IMR-90 (cell line): ENCODE measurements at regions not wholly inside any gene's neighbourhood (a gene's known extent, or its start where the extent isn't known, plus 50 kb on each side); places are given as distances from the start of the nearest gene placed in this dataset.
"Not testable (repeated sequence)": the region's sequence is repeated elsewhere in the genome, so short reads cannot be mapped to it uniquely, and the experiment has no call there.

Source experiments
- ATAC-seq: fragments of 200-7000 bp; cut with Tn5 transposase; 2 replicates; pipeline ENCODE4 v1.9.1; 2020; ENCODE audit warnings: low read depth, mild to moderate bottlenecking, moderate library complexity
- BruUV-seq: library from RNA; stranded (reverse); fragments of 400-500 nt; replicated peaks from 2 replicates; lab custom pipeline; 2021; lab: Mats Ljungman, UMichigan
- CTCF ChIA-PET: fragments of 300-600 bp; formaldehyde crosslinking; extraction: SDS; loops from one replicate; lab custom pipeline; 2021; ENCODE audit warnings: antibody characterized with exemption; lab: Yijun Ruan, JAX
- POLR2A ChIA-PET: fragments of 300-600 bp; sonication (Branson Sonifier 250); formaldehyde crosslinking; loops from one replicate; lab custom pipeline; 2022; ENCODE audit warnings: antibody characterized with exemption; ENCODE audit not compliant: unreplicated experiment; lab: Charles Lee
- DNase-seq: peaks from one replicate; pipeline ENCODE4 v3.0.0; 2013
- H2AFZ ChIP-seq: replicated peaks from 2 replicates; pipeline ENCODE3; 2013; ENCODE audit warnings: low read length, mild to moderate bottlenecking; ENCODE audit not compliant: poor library complexity
- H2AK5ac ChIP-seq: 2 replicates; pipeline ENCODE4 v1.6.1; 2013; ENCODE audit warnings: low read depth, low read length, inconsistent platforms
- H2AK9ac ChIP-seq: replicated peaks from 2 replicates; pipeline ENCODE3; 2013; ENCODE audit warnings: mild to moderate bottlenecking, low read depth, low read length, moderate library complexity; ENCODE audit not compliant: poor library complexity
- H2BK120ac ChIP-seq: 2 replicates; pipeline ENCODE4 v1.6.1; 2013; ENCODE audit warnings: low read depth, low read length, inconsistent platforms
- H2BK15ac ChIP-seq: 3 replicates; pipeline ENCODE4 v1.6.1; 2013; ENCODE audit warnings: low read depth, low read length, inconsistent platforms
- H2BK20ac ChIP-seq: 2 replicates; pipeline ENCODE4 v1.6.1; 2013; ENCODE audit warnings: low read depth, mild to moderate bottlenecking, inconsistent platforms, low read length, moderate library complexity
- H2BK5ac ChIP-seq: 2 replicates; pipeline ENCODE4 v1.6.1; 2013; ENCODE audit warnings: mild to moderate bottlenecking, low read depth, low read length, inconsistent platforms; ENCODE audit not compliant: poor library complexity, severe bottlenecking
- H3K14ac ChIP-seq: replicated peaks from 2 replicates; pipeline ENCODE4 v1.6.1; 2013; ENCODE audit warnings: low read depth, low read length, inconsistent platforms
- H3K18ac ChIP-seq: 2 replicates; pipeline ENCODE4 v1.6.1; 2013; ENCODE audit warnings: low read depth, low read length, control low read depth
- H3K23ac ChIP-seq: 2 replicates; pipeline ENCODE4 v1.6.1; 2013; ENCODE audit warnings: low read depth, low read length, inconsistent platforms
- H3K27ac ChIP-seq: 2 replicates; pipeline ENCODE4 v1.5.1; 2013; ENCODE audit warnings: mild to moderate bottlenecking, control low read depth, low read length; ENCODE audit not compliant: insufficient read depth
- H3K27me3 ChIP-seq: 2 replicates; pipeline ENCODE4 v1.6.1; 2013; ENCODE audit warnings: low read length; ENCODE audit not compliant: control insufficient read depth, insufficient read depth
- H3K36me3 ChIP-seq: 2 replicates; pipeline ENCODE4 v1.6.1; 2013; ENCODE audit warnings: low read length, mixed read lengths; ENCODE audit not compliant: control insufficient read depth, insufficient read depth
- H3K4ac ChIP-seq: 2 replicates; pipeline ENCODE4 v1.6.1; 2013; ENCODE audit warnings: low read depth, low read length, inconsistent platforms
- H3K4me1 ChIP-seq: 2 replicates; pipeline ENCODE4 v1.6.1; 2013; ENCODE audit warnings: low read length, mixed read lengths; ENCODE audit not compliant: control insufficient read depth, insufficient read depth
- H3K4me2 ChIP-seq: 2 replicates; pipeline ENCODE4 v1.6.1; 2013; ENCODE audit warnings: low read depth, mild to moderate bottlenecking, control low read depth, low read length, moderate library complexity
- H3K4me3 ChIP-seq: 2 replicates; pipeline ENCODE4 v1.5.1; 2013; ENCODE audit warnings: low read depth, mild to moderate bottlenecking, control low read depth, low read length, moderate library complexity; ENCODE audit not compliant: insufficient read depth
- H3K56ac ChIP-seq: 2 replicates; pipeline ENCODE4 v1.6.1; 2013; ENCODE audit warnings: low read length, inconsistent platforms; ENCODE audit not compliant: insufficient read depth; ENCODE audit errors: extremely low read depth
- H3K79me1 ChIP-seq, 2 experiments: 2 replicates each; pipeline ENCODE4 v1.6.1; 2013; ENCODE audit warnings: low read length in 2 of 2, inconsistent platforms in 1 of 2, low read depth in 1 of 2
- H3K9ac ChIP-seq: 2 replicates; pipeline ENCODE4 v1.6.1; 2013; ENCODE audit warnings: low read depth, low read length, control low read depth
- H3K9me1 ChIP-seq: 2 replicates; pipeline ENCODE4 v1.6.1; 2013; ENCODE audit warnings: low read length, inconsistent platforms; ENCODE audit not compliant: insufficient read depth
- H3K9me3 ChIP-seq: 2 replicates; pipeline ENCODE4 v1.6.1; 2013; ENCODE audit warnings: low read length; ENCODE audit not compliant: control insufficient read depth, insufficient read depth
- H4K20me1 ChIP-seq: 2 replicates; pipeline ENCODE4 v1.6.1; 2013; ENCODE audit warnings: low read length, inconsistent platforms; ENCODE audit not compliant: insufficient read depth
- H4K5ac ChIP-seq: 2 replicates; pipeline ENCODE4 v1.6.1; 2013; ENCODE audit warnings: mild to moderate bottlenecking, low read depth, low read length, control low read depth
- H4K8ac ChIP-seq, 2 experiments: 2 replicates each; pipeline ENCODE4 v1.6.1; 2013; ENCODE audit warnings: low read depth in 2 of 2, low read length in 2 of 2, control low read depth in 1 of 2, inconsistent platforms in 1 of 2
- H4K91ac ChIP-seq: 2 replicates; pipeline ENCODE4 v1.6.1; 2013; ENCODE audit warnings: low read depth, low read length, inconsistent platforms; ENCODE audit not compliant: insufficient read depth
- WGBS, 2 experiments: methylation state at CpG; one replicate each; pipeline versions ENCODE4 v1.1.5 to v1.1.7; 2013; ENCODE audit warnings: missing lambda C conversion rate in 2 of 2; ENCODE audit not compliant: insufficient read length in 1 of 2; ENCODE audit errors: extremely low coverage in 2 of 2; 5-methylcytosine and 5-hydroxymethylcytosine counted together
- dilution Hi-C: fragments of 300-500 bp; cut with HindIII; formaldehyde crosslinking; loops from one replicate; pipeline ENCODE4 v1.14.3; 2018; ENCODE audit warnings: low sequenced_read_pairs; ENCODE audit not compliant: unreplicated experiment
- in situ Hi-C: fragments of 300-500 bp; cut with MboI; formaldehyde crosslinking; loops from 3 replicates; pipeline ENCODE4 v1.14.3; 2019; ENCODE audit warnings: low sequenced_read_pairs, inconsistent platforms, mixed read lengths
- intact Hi-C: fragments of 100-400 bp; cut with micrococcal nuclease; formaldehyde crosslinking; loops from 2 replicates; pipeline ENCODE4 v1.10.0; 2022

GRCh38 chr10:45541032-45541431 lies 131.5 kb downstream of the ZFAND4 start:
- H3K27me3 ChIP-seq, H3K9me3 ChIP-seq, H3K4me2 ChIP-seq, H3K27ac ChIP-seq, H2BK5ac ChIP-seq, H3K9me1 ChIP-seq, H3K4me3 ChIP-seq, H3K79me1 ChIP-seq, H2AK5ac ChIP-seq, dilution Hi-C loops, intact Hi-C loops, H2AK9ac ChIP-seq, H3K4me1 ChIP-seq, H3K36me3 ChIP-seq, H4K8ac ChIP-seq, in situ Hi-C loops, H3K23ac ChIP-seq, H2AFZ ChIP-seq, H2BK20ac ChIP-seq, H4K20me1 ChIP-seq, DNase-seq, CTCF ChIA-PET, H3K14ac ChIP-seq, H3K18ac ChIP-seq, H3K9ac ChIP-seq, H3K4ac ChIP-seq, BruUV-seq, H4K91ac ChIP-seq, ATAC-seq, H3K56ac ChIP-seq, H2BK120ac ChIP-seq, H4K5ac ChIP-seq, H2BK15ac ChIP-seq, POLR2A ChIA-PET: not testable (repeated sequence)
- no CpG with 5 or more reads among the region's 5 CpGs for WGBS, 2 experiments

GRCh38 chr10:45540589-45540988 lies 132.0 kb downstream of the ZFAND4 start:
- H2BK120ac ChIP-seq, H3K4ac ChIP-seq, H2AK9ac ChIP-seq, H2AK5ac ChIP-seq, H3K56ac ChIP-seq, in situ Hi-C loops, dilution Hi-C loops, H3K36me3 ChIP-seq, H4K91ac ChIP-seq, BruUV-seq, H3K9me3 ChIP-seq, CTCF ChIA-PET, H3K27me3 ChIP-seq, H3K9ac ChIP-seq, intact Hi-C loops, DNase-seq, H3K4me1 ChIP-seq, H3K18ac ChIP-seq, H3K23ac ChIP-seq, POLR2A ChIA-PET, H3K14ac ChIP-seq, ATAC-seq, H2AFZ ChIP-seq, H2BK5ac ChIP-seq, H3K9me1 ChIP-seq, H2BK20ac ChIP-seq, H3K27ac ChIP-seq, H3K4me2 ChIP-seq, H3K79me1 ChIP-seq, H3K4me3 ChIP-seq, H4K5ac ChIP-seq, H4K20me1 ChIP-seq, H2BK15ac ChIP-seq, H4K8ac ChIP-seq: not testable (repeated sequence)
- no CpG with 5 or more reads among the region's 2 CpGs for WGBS, 2 experiments
